IMR-90 (cell line): ENCODE measurements at regions not wholly inside any gene's neighbourhood (a gene's known extent, or its start where the extent isn't known, plus 50 kb on each side); places are given as distances from the start of the nearest gene placed in this dataset.
"Not testable (repeated sequence)": the region's sequence is repeated elsewhere in the genome, so short reads cannot be mapped to it uniquely, and the experiment has no call there.

Source experiments
- ATAC-seq: fragments of 200-7000 bp; cut with Tn5 transposase; 2 replicates; pipeline ENCODE4 v1.9.1; 2020; ENCODE audit warnings: low read depth, mild to moderate bottlenecking, moderate library complexity
- BruUV-seq: library from RNA; stranded (reverse); fragments of 400-500 nt; replicated peaks from 2 replicates; lab custom pipeline; 2021; lab: Mats Ljungman, UMichigan
- CTCF ChIA-PET: fragments of 300-600 bp; formaldehyde crosslinking; extraction: SDS; loops from one replicate; lab custom pipeline; 2021; ENCODE audit warnings: antibody characterized with exemption; lab: Yijun Ruan, JAX
- POLR2A ChIA-PET: fragments of 300-600 bp; sonication (Branson Sonifier 250); formaldehyde crosslinking; loops from one replicate; lab custom pipeline; 2022; ENCODE audit warnings: antibody characterized with exemption; ENCODE audit not compliant: unreplicated experiment; lab: Charles Lee
- DNase-seq: peaks from one replicate; pipeline ENCODE4 v3.0.0; 2013
- H2AFZ ChIP-seq: replicated peaks from 2 replicates; pipeline ENCODE3; 2013; ENCODE audit warnings: low read length, mild to moderate bottlenecking; ENCODE audit not compliant: poor library complexity
- H2AK5ac ChIP-seq: 2 replicates; pipeline ENCODE4 v1.6.1; 2013; ENCODE audit warnings: low read depth, low read length, inconsistent platforms
- H2AK9ac ChIP-seq: replicated peaks from 2 replicates; pipeline ENCODE3; 2013; ENCODE audit warnings: mild to moderate bottlenecking, low read depth, low read length, moderate library complexity; ENCODE audit not compliant: poor library complexity
- H2BK120ac ChIP-seq: 2 replicates; pipeline ENCODE4 v1.6.1; 2013; ENCODE audit warnings: low read depth, low read length, inconsistent platforms
- H2BK15ac ChIP-seq: 3 replicates; pipeline ENCODE4 v1.6.1; 2013; ENCODE audit warnings: low read depth, low read length, inconsistent platforms
- H2BK20ac ChIP-seq: 2 replicates; pipeline ENCODE4 v1.6.1; 2013; ENCODE audit warnings: low read depth, mild to moderate bottlenecking, inconsistent platforms, low read length, moderate library complexity
- H2BK5ac ChIP-seq: 2 replicates; pipeline ENCODE4 v1.6.1; 2013; ENCODE audit warnings: mild to moderate bottlenecking, low read depth, low read length, inconsistent platforms; ENCODE audit not compliant: poor library complexity, severe bottlenecking
- H3K14ac ChIP-seq: replicated peaks from 2 replicates; pipeline ENCODE4 v1.6.1; 2013; ENCODE audit warnings: low read depth, low read length, inconsistent platforms
- H3K18ac ChIP-seq: 2 replicates; pipeline ENCODE4 v1.6.1; 2013; ENCODE audit warnings: low read depth, low read length, control low read depth
- H3K23ac ChIP-seq: 2 replicates; pipeline ENCODE4 v1.6.1; 2013; ENCODE audit warnings: low read depth, low read length, inconsistent platforms
- H3K27ac ChIP-seq: 2 replicates; pipeline ENCODE4 v1.5.1; 2013; ENCODE audit warnings: mild to moderate bottlenecking, control low read depth, low read length; ENCODE audit not compliant: insufficient read depth
- H3K27me3 ChIP-seq: 2 replicates; pipeline ENCODE4 v1.6.1; 2013; ENCODE audit warnings: low read length; ENCODE audit not compliant: control insufficient read depth, insufficient read depth
- H3K36me3 ChIP-seq: 2 replicates; pipeline ENCODE4 v1.6.1; 2013; ENCODE audit warnings: low read length, mixed read lengths; ENCODE audit not compliant: control insufficient read depth, insufficient read depth
- H3K4ac ChIP-seq: 2 replicates; pipeline ENCODE4 v1.6.1; 2013; ENCODE audit warnings: low read depth, low read length, inconsistent platforms
- H3K4me1 ChIP-seq: 2 replicates; pipeline ENCODE4 v1.6.1; 2013; ENCODE audit warnings: low read length, mixed read lengths; ENCODE audit not compliant: control insufficient read depth, insufficient read depth
- H3K4me2 ChIP-seq: 2 replicates; pipeline ENCODE4 v1.6.1; 2013; ENCODE audit warnings: low read depth, mild to moderate bottlenecking, control low read depth, low read length, moderate library complexity
- H3K4me3 ChIP-seq: 2 replicates; pipeline ENCODE4 v1.5.1; 2013; ENCODE audit warnings: low read depth, mild to moderate bottlenecking, control low read depth, low read length, moderate library complexity; ENCODE audit not compliant: insufficient read depth
- H3K56ac ChIP-seq: 2 replicates; pipeline ENCODE4 v1.6.1; 2013; ENCODE audit warnings: low read length, inconsistent platforms; ENCODE audit not compliant: insufficient read depth; ENCODE audit errors: extremely low read depth
- H3K79me1 ChIP-seq, 2 experiments: 2 replicates each; pipeline ENCODE4 v1.6.1; 2013; ENCODE audit warnings: low read length in 2 of 2, inconsistent platforms in 1 of 2, low read depth in 1 of 2
- H3K9ac ChIP-seq: 2 replicates; pipeline ENCODE4 v1.6.1; 2013; ENCODE audit warnings: low read depth, low read length, control low read depth
- H3K9me1 ChIP-seq: 2 replicates; pipeline ENCODE4 v1.6.1; 2013; ENCODE audit warnings: low read length, inconsistent platforms; ENCODE audit not compliant: insufficient read depth
- H3K9me3 ChIP-seq: 2 replicates; pipeline ENCODE4 v1.6.1; 2013; ENCODE audit warnings: low read length; ENCODE audit not compliant: control insufficient read depth, insufficient read depth
- H4K20me1 ChIP-seq: 2 replicates; pipeline ENCODE4 v1.6.1; 2013; ENCODE audit warnings: low read length, inconsistent platforms; ENCODE audit not compliant: insufficient read depth
- H4K5ac ChIP-seq: 2 replicates; pipeline ENCODE4 v1.6.1; 2013; ENCODE audit warnings: mild to moderate bottlenecking, low read depth, low read length, control low read depth
- H4K8ac ChIP-seq, 2 experiments: 2 replicates each; pipeline ENCODE4 v1.6.1; 2013; ENCODE audit warnings: low read depth in 2 of 2, low read length in 2 of 2, control low read depth in 1 of 2, inconsistent platforms in 1 of 2
- H4K91ac ChIP-seq: 2 replicates; pipeline ENCODE4 v1.6.1; 2013; ENCODE audit warnings: low read depth, low read length, inconsistent platforms; ENCODE audit not compliant: insufficient read depth
- CEBPB ChIP-seq: IDR thresholded peaks from 2 replicates; pipeline ENCODE4 v1.6.1; 2012; ENCODE audit warnings: low read depth, low read length, improper control_type of control experiment
- WGBS, 2 experiments: methylation state at CpG; one replicate each; pipeline versions ENCODE4 v1.1.5 to v1.1.7; 2013; ENCODE audit warnings: missing lambda C conversion rate in 2 of 2; ENCODE audit not compliant: insufficient read length in 1 of 2; ENCODE audit errors: extremely low coverage in 2 of 2; 5-methylcytosine and 5-hydroxymethylcytosine counted together
- dilution Hi-C: fragments of 300-500 bp; cut with HindIII; formaldehyde crosslinking; loops from one replicate; pipeline ENCODE4 v1.14.3; 2018; ENCODE audit warnings: low sequenced_read_pairs; ENCODE audit not compliant: unreplicated experiment
- in situ Hi-C: fragments of 300-500 bp; cut with MboI; formaldehyde crosslinking; loops from 3 replicates; pipeline ENCODE4 v1.14.3; 2019; ENCODE audit warnings: low sequenced_read_pairs, inconsistent platforms, mixed read lengths
- intact Hi-C: fragments of 100-400 bp; cut with micrococcal nuclease; formaldehyde crosslinking; loops from 2 replicates; pipeline ENCODE4 v1.10.0; 2022

DNA sequence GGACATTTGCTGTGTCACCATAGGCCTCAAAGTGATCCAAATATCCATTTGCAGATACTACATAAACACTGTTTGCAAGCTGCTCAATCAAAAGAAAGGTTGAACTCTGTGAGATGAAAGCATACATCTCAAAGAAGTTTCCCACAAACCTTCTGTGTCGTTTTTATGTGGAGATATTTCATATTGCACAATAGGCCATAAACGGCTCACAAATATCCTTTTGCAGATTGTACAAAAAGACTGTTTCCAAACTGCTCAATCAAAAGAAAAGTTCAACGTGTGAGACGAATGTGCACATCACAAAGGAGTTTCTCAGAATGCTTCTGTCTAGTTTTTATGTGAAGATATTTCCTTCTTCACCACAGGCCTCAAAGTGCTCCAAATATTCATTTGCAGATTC lies 1857.4 kb downstream of the UQCRFS1 start:
- H2AK9ac ChIP-seq, H3K56ac ChIP-seq, dilution Hi-C loops, H4K8ac ChIP-seq, H3K4me3 ChIP-seq, H2AK5ac ChIP-seq, DNase-seq, in situ Hi-C loops, H3K4ac ChIP-seq, H3K9me1 ChIP-seq, CTCF ChIA-PET, H3K4me1 ChIP-seq, H2BK15ac ChIP-seq, H3K14ac ChIP-seq, H3K18ac ChIP-seq, H3K27ac ChIP-seq, H3K4me2 ChIP-seq, H2BK20ac ChIP-seq, H2BK120ac ChIP-seq, H3K9ac ChIP-seq, POLR2A ChIA-PET, H4K20me1 ChIP-seq, intact Hi-C loops, H3K79me1 ChIP-seq, H3K23ac ChIP-seq, BruUV-seq, H3K27me3 ChIP-seq, ATAC-seq, H2AFZ ChIP-seq, H4K91ac ChIP-seq, H3K36me3 ChIP-seq, H2BK5ac ChIP-seq, H4K5ac ChIP-seq: not testable (repeated sequence)
- H3K9me3 ChIP-seq = peaks cover 21% of the 10 kb centered on the region; the same call in 1 of the 2 replicates
- 77% methylated on average over 2 of the region's 4 CpGs; no CpG with 5 or more reads in 1 of the 2 experiments for WGBS, 2 experiments
- TF ChIP-seq CEBPB = peak; percentile 53
